GM12864 (cell line): ENCODE measurements at regions not wholly inside any gene's neighbourhood (a gene's known extent, or its start where the extent isn't known, plus 50 kb on each side); places are given as distances from the start of the nearest gene placed in this dataset.

Experiments used
- DNase-seq: peaks from one replicate; pipeline ENCODE4 v3.0.0-alpha.2; 2011; ENCODE audit warnings: low read depth
- H3K4me3 ChIP-seq: 2 replicates; pipeline ENCODE4 v1.5.1; 2011; ENCODE audit warnings: mild to moderate bottlenecking, low read depth, low read length, control low read depth
- TF ChIP-seq, protein P1 (sequence below): IDR thresholded peaks from 2 replicates; pipeline ENCODE4 v1.5.1; 2011; ENCODE audit warnings: low read depth, mild to moderate bottlenecking, moderate library complexity, low read length, control low read depth, inconsistent platforms; ENCODE audit errors: missing control alignments

DNA sequence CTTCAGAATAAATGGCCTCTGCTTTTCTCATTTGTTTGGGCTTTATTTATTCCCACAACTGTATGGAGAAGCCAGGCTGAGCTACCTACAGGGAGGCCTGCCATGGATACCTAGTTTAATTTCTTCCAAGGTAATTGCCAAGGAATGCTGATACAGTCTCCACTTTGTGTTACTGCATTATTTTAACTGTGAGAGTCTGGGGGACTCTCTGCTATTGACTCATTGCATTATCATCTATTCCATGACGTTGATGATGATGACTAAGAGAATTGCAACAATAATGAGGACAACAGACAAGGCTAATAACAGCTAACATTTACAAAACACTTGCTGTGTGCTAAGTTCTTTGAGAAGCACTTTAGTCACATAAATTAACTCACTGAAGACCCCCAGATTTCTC, 88.3 kb upstream of the COL21A1 start:
- TF ChIP-seq, protein P1, sequence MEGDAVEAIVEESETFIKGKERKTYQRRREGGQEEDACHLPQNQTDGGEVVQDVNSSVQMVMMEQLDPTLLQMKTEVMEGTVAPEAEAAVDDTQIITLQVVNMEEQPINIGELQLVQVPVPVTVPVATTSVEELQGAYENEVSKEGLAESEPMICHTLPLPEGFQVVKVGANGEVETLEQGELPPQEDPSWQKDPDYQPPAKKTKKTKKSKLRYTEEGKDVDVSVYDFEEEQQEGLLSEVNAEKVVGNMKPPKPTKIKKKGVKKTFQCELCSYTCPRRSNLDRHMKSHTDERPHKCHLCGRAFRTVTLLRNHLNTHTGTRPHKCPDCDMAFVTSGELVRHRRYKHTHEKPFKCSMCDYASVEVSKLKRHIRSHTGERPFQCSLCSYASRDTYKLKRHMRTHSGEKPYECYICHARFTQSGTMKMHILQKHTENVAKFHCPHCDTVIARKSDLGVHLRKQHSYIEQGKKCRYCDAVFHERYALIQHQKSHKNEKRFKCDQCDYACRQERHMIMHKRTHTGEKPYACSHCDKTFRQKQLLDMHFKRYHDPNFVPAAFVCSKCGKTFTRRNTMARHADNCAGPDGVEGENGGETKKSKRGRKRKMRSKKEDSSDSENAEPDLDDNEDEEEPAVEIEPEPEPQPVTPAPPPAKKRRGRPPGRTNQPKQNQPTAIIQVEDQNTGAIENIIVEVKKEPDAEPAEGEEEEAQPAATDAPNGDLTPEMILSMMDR, result no peak
- no peak for DNase-seq
- H3K4me3 ChIP-seq, result no peak overlapping the region

DNA sequence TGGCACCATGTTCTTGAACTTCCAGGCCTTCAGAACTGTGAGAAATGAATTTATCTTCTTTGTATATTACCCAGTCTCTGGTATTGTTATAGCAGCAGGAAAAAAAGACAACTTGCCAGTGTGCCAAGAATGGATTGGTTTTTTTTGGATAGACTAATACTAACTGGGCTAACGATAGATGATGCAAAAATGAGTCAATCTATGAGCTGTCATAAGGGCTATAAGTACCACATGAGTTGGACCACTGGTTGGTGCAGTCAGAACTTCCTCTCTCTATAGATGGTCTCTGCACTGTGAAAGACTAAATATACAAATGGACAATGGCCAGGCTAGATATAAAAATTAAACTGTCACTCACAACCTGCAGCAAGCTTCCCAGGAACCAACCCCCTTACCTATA, 87.6 kb upstream of the COL21A1 start:
- no peak overlapping the region for H3K4me3 ChIP-seq
- no peak for DNase-seq
- TF ChIP-seq, protein P1, result no peak

DNA sequence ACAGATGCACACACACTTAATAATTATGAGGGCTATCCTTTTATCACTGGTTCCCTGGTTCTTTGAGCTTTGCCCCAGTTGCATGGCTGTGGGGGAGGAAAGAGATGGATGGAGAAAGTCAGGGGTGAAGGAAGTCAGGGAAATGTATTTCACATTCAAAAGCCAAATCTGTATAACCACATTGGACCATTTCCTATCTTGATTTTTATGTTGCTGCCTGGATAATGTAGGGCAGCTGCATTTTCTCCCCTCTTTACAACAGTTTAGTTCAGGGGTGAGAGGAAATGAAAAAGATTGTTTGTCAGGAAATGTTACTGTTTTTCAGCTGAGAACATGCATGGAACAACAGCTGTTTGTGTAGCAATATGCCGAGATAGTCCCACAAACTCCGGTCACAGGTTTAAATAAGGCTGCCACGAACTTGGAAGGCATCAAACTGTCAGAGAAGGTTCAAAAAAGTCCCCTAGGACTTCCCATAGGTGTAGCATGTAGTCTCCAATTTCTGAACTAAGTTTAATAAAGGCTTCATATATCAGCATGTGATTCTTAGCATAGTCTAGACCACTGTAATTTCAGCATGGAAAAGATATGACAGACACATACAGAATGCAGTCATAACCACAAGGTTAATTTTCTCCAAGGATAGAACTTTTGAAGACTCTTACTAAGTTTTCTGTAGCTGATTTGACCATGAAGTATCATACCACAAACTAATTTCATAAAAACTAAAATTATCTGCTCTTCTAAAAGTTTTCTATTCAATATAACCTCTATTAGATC, 82.1 kb upstream of the COL21A1 start:
- DNase-seq, result no peak
- TF ChIP-seq, protein P1, result no peak
- H3K4me3 ChIP-seq, result no peak overlapping the region

GRCh38 chr6:56328728-56329090, 81.3 kb upstream of the COL21A1 start:
- no peak overlapping the region for H3K4me3 ChIP-seq
- no peak for DNase-seq
- TF ChIP-seq, protein P1, result no peak

GRCh38 chr6:56327946-56328727, 80.8 kb upstream of the COL21A1 start:
- TF ChIP-seq, protein P1, result no peak

GRCh38 chr6:56324396-56324795, 77.0 kb upstream of the COL21A1 start:
- TF ChIP-seq, protein P1, result no peak
- H3K4me3 ChIP-seq, result no peak overlapping the region

More at GRCh38 chr6:56327946-56328727, 80.8 kb upstream of the COL21A1 start:
- H3K4me3 ChIP-seq, result no peak overlapping the region
- DNase-seq, result no peak

More at GRCh38 chr6:56324396-56324795, 77.0 kb upstream of the COL21A1 start:
- no peak for DNase-seq
